ENCODE measurements at regions not wholly inside any gene's neighbourhood (a gene's known extent, or its start where the extent isn't known, plus 50 kb on each side); places are given as distances from the start of the nearest gene placed in this dataset.

DNA sequence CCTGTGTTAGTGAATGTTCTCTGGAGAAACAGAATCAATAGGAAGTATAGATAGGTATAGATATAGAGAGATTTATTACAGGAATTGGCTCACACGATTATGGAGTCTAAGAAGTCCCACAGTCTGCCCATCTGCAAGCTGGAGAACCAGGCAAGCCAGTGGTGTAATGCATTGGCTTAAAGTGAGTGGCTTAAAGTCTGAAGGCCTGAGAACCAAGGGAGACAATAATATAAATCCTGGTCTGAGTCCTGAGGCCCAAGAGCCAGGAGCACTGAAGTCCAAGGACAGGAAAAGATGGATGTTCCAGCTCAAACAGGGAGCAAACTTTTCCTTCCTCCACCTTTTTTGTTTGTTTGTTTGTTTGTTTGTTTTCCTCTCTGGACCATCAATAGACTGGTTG, 131.2 kb upstream of the LRFN2 start:
- Histone ChIP-seq H3K27me3 (replicated peaks; ENCODE audit: control insufficient read depth, insufficient read depth, low read length) (peaks cover 1% of the 10 kb centered on the region; the same call in 1 of the 2 replicates), H3K4me3 (replicated peaks; ENCODE audit: low read depth, low read length) (no peak overlapping the region), H3K36me3 (ENCODE audit: control insufficient read depth, insufficient read depth, low read length) (no peaks in the 10 kb centered on the region)
- TF ChIP-seq, protein P1, sequence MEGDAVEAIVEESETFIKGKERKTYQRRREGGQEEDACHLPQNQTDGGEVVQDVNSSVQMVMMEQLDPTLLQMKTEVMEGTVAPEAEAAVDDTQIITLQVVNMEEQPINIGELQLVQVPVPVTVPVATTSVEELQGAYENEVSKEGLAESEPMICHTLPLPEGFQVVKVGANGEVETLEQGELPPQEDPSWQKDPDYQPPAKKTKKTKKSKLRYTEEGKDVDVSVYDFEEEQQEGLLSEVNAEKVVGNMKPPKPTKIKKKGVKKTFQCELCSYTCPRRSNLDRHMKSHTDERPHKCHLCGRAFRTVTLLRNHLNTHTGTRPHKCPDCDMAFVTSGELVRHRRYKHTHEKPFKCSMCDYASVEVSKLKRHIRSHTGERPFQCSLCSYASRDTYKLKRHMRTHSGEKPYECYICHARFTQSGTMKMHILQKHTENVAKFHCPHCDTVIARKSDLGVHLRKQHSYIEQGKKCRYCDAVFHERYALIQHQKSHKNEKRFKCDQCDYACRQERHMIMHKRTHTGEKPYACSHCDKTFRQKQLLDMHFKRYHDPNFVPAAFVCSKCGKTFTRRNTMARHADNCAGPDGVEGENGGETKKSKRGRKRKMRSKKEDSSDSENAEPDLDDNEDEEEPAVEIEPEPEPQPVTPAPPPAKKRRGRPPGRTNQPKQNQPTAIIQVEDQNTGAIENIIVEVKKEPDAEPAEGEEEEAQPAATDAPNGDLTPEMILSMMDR (IDR thresholded peaks at IDR 0.05; ENCODE audit: insufficient read depth, low read length, poor library complexity, severe bottlenecking) = no peak
- DNase-seq (ENCODE audit: extremely low read depth, insufficient read length) = no peak

DNA sequence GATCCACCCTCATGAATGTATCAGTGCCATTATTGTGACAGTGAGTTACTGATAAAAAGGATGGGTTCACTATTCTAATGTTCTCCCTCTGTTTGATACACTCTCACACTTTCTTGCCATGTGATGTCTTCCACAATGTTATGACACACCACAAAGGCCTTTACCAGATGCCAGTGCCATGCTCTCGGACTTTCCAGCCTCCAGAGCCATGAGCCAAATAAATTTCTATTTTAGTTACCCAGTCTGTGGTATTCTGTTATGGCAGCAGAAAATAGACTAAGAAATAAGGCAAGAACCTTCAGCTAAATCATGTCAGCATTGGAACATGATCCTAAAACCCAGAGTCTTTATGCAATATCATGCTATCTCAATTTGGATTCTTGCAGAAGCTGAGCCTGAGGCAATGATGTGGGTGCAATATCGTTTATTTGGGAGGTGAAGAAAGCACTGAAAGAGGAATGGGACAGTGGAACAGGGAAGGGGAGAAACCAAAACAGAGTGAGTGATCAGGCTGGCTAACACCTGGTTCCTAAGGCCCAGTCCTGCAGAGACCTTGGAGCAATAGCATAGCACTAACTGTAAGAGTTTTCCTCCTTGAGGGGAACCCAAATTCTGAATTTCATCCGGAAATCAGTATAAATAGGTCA, 130.4 kb upstream of the LRFN2 start:
- H3K36me3 ChIP-seq (ENCODE audit: control insufficient read depth, insufficient read depth, low read length) = no peaks in the 10 kb centered on the region
- H3K27me3 ChIP-seq (replicated peaks; ENCODE audit: control insufficient read depth, insufficient read depth, low read length) = peaks cover 1% of the 10 kb centered on the region; the same call in 1 of the 2 replicates
- no peak overlapping the region for H3K4me3 ChIP-seq (replicated peaks; ENCODE audit: low read depth, low read length)
- TF ChIP-seq, protein P1 (IDR thresholded peaks at IDR 0.05; ENCODE audit: insufficient read depth, low read length, poor library complexity, severe bottlenecking) = no peak
- no peak for DNase-seq (ENCODE audit: extremely low read depth, insufficient read length)

DNA sequence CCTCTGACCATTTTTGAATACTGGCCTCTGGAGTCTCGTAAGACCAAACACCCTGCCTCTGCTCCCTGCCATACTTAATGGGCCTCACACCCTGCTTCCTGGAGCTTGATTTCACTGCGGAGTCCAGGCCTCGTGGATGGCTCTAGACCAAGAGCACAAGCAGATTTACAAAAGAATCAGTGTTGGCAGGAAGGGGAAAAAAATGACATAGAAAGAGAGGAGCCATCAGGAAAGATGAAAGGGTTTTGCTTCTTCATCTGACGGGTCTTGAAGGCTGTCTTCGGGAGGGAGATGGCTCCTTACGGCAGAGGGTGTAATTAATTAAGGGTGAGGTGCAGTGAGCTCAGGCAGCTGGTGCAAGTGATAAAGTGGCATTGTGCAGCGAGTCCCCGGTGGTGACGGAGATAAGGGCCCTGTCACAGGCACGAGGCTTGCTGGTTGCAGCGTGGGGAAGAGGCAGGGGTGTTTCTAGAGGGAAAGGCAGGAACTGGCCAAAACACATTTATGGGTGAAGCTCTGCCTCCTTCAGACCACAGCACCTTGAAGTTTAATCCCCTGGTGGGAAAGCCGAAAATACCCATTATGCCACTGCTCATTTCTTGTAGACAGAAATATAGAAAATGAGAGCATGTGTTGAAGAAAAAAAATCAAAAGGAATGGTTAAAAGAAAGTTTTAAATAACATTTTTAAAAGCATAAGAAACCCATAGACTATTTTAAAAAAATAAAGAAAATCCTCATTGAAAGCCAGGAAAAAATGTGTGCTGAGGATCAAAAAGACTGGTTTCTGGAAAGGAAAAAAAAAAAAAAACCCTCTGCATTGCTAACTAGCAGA, 128.6 kb upstream of the LRFN2 start:
- H3K27me3 ChIP-seq (replicated peaks; ENCODE audit: control insufficient read depth, insufficient read depth, low read length) = peaks cover 1% of the 10 kb centered on the region; the same call in 1 of the 2 replicates
- no peaks in the 10 kb centered on the region for H3K36me3 ChIP-seq (ENCODE audit: control insufficient read depth, insufficient read depth, low read length)
- TF ChIP-seq, protein P1 (IDR thresholded peaks at IDR 0.05; ENCODE audit: insufficient read depth, low read length, poor library complexity, severe bottlenecking) = no peak
- DNase-seq (ENCODE audit: extremely low read depth, insufficient read length) = no peak
- no peak overlapping the region for H3K4me3 ChIP-seq (replicated peaks; ENCODE audit: low read depth, low read length)

DNA sequence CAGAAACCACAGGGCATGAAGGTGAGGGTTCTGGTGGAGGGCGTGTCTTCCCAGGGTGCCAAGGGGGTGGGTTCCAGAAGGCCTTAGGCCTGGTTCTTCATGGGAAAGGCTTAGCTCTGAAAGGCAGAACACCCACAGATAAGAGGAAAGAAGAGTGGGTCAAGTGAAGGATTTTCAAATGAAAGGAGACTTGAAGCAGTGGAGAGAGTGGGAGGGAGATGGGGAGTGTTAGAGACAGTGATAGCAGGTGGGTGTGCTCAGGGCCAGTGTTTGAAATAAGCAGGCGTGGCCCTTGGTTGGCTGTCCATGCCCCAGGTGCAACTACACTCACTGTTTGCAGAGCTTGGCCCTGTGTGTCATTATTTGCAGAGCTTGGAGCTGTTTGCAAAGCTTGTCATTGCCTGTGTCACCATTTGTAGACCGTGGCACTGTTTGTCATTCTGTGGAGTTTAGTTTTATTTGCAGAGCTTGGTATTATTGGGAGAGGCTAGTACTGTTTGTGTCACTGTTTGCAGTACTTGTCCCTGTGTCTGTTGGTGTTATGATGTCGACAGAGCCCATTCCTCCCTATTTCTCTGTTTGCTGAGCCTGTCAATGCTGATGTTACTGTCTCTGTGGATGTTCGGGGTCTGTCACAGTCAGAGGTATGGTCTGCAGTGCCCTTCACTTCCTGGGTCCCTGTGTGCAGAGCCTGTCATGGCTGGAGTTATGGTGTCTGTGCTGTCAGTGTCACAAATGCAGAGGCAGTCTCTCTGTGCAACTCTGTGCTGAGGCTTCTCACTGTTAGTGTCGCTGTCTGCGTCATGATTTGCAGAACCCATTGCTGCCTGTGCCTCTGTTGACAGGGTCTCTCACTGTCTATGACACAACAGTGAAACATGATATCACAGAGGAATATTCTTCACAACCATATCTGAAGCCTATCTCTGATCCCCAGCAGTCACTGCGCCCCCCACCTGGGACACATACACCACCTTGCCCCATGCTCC, 127.7 kb upstream of the LRFN2 start:
- TF ChIP-seq, protein P1 (IDR thresholded peaks at IDR 0.05; ENCODE audit: insufficient read depth, low read length, poor library complexity, severe bottlenecking) = no peak
- Histone ChIP-seq H3K27me3 (replicated peaks; ENCODE audit: control insufficient read depth, insufficient read depth, low read length) (peaks cover 1% of the 10 kb centered on the region; the same call in 1 of the 2 replicates), H3K36me3 (ENCODE audit: control insufficient read depth, insufficient read depth, low read length) (no peaks in the 10 kb centered on the region), H3K4me3 (replicated peaks; ENCODE audit: low read depth, low read length) (no peak overlapping the region)
- DNase-seq (ENCODE audit: extremely low read depth, insufficient read length) = no peak

DNA sequence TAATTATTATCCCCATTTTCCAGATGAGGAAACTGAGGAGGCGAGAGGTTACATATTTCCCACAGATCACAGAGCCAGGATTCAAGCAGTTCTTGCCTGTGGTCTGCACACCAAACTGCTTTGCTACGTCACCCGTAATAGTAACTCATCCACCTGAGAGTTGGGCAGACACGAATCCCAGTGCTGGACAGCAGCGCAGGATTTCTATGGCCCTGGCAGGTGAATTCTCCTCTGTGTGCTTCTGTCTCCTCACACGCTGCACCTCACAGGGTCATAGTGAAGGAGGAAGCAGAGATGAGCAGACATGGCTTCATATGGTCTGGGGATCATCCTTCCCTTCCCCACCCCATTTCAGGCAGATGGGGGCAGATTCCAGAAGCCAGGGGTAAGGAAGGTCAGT, 127.0 kb upstream of the LRFN2 start:
- Histone ChIP-seq H3K27me3 (replicated peaks; ENCODE audit: control insufficient read depth, insufficient read depth, low read length) (peaks cover 1% of the 10 kb centered on the region; the same call in 1 of the 2 replicates), H3K36me3 (ENCODE audit: control insufficient read depth, insufficient read depth, low read length) (no peaks in the 10 kb centered on the region), H3K4me3 (replicated peaks; ENCODE audit: low read depth, low read length) (no peak overlapping the region)
- TF ChIP-seq, protein P1 (IDR thresholded peaks at IDR 0.05; ENCODE audit: insufficient read depth, low read length, poor library complexity, severe bottlenecking) = no peak
- DNase-seq (ENCODE audit: extremely low read depth, insufficient read length) = no peak

Measured in GM06990 (cell line).